Left renal cortex interstitium (tissue), 4 donors: ENCODE measurements at regions not wholly inside any gene's neighbourhood (a gene's known extent, or its start where the extent isn't known, plus 50 kb on each side); places are given as distances from the start of the nearest gene placed in this dataset.
"Not testable (repeated sequence)": the region's sequence is repeated elsewhere in the genome, so short reads cannot be mapped to it uniquely, and the experiment has no call there.

Experiments
- DNase-seq, 4 donors: peaks; one replicate each; pipeline ENCODE4 v3.0.0-alpha.2; 2013; ENCODE audit warnings: low read depth in 4 of 4, low spot score in 2 of 4, missing footprints in 1 of 4

DNA sequence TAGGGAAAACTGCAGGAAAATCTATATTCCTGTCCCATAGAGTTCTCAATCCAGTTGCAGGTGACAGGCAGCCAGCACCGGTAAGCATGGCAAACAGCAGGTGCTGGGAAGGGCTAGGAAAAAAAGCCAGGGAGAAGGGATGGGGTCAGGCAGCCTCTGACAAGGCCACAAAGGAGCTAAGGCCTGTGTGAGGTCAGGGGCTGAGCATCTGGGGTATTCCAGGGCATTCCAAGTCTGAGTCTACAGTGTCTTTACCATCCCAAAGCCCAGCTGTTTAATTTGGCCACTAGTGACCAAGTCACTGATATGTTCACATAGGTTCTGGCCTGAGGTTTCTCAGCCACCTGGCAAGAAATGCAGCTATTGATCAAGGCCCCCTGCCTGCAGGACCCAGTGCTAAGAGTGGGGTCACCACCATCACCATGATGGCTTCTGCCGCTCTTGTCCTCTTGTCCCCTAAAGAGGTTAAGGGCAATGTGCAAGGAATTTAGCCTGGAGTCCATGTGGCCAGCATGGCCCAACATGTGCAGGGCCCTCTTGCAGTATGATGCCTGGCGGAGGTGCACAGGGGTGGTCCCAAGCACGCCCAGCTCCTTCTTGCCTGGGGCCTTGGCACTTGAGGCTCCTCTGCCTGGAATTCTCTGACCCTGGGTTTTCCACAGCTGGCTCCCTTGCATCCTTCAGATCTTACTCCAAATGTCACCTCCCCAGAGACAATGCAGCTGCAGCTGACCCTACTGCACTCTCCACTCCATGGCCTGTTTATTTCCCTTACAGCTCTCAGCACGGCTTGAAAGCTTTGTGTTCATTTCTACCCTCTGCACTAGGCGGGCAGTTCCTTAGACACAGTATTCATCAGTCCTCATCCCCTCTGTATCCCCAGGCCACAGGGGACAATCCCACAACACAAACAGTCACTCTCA, 213.1 kb downstream of the MSX2 start:
- no peak for DNase-seq

DNA sequence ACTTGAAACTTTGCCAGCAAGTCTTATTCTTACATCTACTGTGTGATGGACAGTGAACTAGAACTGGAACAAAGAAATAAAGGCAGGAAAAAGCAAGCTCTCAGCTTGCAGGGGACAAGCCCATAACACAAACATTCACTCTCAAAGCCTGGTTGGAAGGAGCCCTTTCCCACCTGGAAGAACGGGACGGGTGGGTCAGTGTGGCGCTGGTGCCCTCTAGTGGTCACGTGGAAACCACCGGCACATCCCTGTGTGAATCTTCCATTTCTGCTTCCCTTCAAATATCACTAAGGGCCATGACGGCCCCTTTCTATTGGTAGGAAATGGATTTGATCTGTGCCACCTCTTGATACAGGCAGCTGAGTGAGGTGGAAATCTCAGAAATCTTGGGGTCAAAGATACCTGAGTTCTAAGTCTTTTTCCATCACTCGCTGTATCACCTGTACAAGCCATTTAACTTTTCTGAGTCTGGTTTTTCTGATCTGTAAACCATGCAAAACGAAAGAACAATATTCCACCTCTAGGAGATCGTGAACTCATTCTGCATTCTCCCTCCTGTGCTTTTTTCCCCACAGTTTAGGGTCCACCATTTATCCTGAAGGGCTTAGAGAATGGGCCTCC, 211.6 kb downstream of the MSX2 start:
- DNase-seq = peak in 3 of 4 donors; percentile 19 to 45 (median 34)

DNA sequence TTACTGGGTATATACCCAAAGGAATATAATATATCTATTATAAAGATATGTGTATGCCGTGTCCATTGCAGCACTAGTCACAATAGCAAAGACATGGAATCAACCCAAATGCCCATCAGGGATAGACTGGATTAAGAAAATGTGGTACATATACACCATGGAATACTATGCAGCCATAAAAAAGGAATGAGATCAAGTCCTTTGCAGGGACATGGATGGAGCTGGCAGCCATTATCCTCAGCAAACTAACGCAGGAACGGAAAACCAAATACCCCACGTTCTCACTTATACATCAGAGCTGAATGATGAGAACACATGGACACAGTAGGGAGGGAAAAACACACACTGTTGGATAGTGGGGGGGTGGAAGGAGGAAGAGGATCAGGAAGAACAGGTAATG, 206.7 kb downstream of the MSX2 start:
- DNase-seq = not testable (repeated sequence)

DNA sequence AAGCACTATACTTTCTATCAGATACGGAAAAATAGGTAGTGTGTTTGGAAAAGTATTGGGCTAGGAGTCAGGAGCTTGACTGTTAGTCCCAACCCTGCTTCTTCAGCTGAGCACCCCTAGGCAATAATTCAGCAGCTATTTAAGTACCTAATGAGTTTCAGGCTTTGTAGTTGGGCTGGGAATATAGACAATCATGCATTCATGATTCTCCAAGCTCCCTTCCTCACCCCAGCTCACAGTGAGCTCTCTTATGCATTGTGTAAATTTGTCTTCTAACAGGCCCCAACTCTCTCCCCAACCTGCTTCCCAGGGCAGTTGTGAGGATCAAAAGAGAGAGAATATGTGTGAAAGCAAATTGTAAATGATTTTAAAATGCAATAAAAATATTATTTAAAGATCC, 201.2 kb downstream of the MSX2 start:
- no peak for DNase-seq

DNA sequence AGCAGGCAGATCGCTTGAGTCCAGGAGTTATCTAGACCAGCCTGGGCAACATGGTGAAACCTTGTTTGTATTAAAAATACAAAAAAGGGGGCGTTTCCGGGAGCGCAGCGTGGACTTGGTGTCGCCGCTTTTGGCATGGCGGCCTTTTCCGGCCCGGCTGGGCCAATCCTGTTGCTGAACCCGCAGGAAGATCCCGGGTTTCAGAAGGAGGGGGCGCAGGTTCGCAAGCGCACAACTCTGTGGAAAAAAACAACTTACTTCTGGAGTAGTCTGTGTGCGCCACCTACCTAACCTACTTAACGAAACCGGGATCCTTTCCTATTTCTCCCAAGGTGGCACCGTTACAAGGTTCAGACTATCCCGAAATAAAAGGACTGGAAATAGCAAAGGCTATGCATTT, 198.6 kb downstream of the MSX2 start:
- DNase-seq = no peak

DNA sequence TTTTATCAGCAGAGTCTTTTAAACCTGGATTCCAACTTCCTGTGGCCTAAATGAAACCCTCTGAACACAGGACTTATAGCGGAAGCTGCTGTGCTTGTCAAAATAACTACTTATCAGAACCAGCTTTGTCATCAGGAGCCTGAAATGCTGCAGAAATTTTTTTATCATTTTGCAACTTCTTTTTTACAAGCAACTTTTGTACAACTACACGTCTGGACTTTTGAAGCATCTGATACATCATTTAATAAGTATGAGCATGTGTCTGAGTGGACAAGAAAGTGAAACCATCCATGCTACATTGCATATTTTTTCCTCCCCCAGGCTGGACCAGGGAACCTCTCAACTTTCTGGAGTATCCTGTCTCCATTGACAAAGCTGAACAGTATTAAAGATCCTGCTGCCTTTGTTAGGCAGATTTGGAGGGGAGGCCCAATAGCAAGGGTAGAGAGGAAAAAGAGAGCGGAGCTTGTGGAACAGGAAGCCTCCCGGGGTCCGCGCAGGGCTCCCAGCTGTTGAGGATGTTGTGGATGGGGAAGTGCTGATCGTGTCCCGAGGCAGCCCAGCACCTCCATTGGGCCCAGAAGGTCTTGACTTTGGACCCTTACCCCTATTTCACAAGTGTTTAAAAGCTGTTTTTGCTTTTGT, 196.6 kb downstream of the MSX2 start:
- no peak for DNase-seq

DNA sequence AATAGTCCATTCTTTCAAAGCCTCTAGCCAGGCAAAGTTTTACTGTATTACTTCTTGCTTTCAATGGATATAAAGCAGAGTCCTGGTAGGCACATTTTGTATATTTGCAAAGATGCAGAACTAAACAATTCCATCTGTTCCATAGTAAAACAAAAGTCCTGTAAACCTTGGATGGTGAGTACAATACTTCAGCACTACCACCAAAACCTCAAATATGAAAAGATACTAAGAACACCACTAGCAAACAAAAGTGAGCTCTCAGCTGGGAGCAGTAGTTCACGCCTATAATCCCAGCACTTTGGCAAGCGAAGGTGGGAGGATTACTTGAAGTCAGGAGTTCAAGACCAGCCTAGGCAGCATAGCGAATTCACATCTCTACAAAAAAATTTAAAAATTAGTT, 195.0 kb downstream of the MSX2 start:
- no peak for DNase-seq

DNA sequence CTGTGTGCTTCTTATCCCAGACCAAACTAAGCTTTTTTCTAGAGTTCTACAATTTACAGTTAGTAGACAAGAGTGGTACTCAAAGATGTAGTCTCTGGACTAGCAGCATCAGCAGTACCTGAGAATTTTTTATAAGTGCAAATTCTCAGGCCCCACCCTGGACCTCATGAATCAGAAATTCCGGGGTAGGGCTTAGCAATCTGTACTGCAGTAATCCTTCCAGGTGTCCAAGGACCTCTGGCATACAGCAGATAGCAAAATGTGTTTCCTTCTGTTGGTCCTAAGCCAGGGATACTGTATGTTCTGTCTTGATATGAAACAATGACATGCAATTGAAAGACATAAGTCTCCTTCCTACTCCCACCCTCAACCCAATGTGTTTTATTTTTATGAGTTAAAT, 194.3 kb downstream of the MSX2 start:
- DNase-seq = no peak

DNA sequence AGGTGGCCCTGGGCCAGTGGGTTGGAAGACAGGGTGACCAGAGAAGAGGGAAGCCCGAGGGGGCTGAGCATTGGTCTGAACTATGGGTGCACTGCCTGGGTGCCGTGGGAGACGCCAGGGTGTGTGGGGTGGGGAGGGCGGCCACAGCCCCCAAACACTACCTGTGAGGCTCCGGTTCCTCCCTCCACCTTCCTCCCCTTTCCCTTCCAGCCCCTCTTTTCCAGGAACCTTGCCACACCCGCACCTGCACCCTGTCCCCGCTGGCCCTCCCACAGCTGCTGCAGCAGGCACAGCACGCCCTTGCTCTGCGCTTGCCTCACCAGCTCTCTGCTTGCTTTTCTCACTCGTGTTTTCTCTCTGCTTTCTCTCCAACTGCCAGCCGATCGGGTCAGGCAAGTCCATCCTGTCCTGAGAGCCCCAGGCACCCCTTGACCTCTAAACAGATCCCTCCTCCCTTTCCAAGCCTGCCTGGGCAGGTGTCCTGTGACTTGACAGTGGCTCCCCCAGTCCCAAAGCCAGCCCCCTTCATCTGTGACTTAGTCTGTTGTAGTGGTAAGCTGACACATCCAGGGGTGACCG, 193.7 kb downstream of the MSX2 start:
- DNase-seq = no peak

DNA sequence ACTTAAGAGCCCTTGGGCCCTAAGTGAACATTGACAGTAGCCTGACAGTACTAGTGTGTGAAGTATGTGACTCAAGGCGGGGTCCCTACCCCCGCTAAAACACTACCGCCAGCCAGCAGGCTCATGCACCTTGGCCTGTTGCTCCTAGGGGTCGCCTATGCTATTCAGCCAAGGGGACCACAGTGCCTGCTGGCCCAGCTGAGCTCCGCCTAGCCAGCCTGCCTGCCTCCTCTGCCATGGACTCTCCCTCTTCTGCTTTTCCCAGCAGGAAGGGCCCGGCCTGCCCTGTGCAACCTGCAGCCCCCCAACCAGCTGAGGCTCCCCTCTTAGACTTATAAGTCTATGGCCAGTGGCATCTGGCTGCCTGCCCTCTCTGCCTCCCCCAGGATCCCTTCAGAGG, 193.1 kb downstream of the MSX2 start:
- DNase-seq = not testable (repeated sequence)

DNA sequence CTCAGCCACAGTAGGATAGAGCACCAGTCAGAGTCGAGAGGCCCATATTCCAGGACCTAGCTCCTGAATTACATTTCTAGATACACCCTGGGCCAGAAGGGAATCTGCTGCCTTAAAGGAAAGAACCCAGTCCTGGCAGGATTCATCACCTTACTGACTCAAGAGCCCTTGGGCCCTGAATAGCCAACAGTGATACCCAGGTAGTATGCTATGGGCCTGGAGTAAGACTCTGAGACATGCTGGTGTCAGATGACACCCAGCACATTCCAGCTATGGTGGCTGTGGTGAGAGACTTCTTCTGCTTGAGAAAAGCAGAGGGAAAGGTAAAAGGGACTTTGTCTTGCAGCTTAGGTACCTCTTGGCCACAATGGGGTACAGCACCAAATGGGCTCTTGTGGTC, 192.5 kb downstream of the MSX2 start:
- not testable (repeated sequence) for DNase-seq

DNA sequence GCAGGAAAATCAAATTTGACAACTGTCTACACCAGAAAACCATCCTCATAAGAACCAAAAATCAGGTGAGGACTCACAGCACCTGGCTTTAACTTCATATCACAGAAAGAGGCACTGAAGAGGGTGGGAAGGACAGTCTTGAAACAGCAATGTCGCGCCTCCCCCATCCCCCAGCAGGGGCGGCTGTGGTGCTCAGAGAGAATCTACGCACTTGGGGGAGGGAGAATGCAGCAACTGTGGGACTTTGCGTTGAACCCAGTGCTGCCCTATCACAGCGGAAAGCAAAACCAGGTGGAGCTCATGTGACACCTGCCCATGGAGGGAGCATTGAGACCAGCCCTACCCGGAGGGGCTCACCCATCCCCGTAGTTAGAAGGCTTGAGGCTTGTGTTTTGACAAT, 191.8 kb downstream of the MSX2 start:
- DNase-seq = no peak

DNA sequence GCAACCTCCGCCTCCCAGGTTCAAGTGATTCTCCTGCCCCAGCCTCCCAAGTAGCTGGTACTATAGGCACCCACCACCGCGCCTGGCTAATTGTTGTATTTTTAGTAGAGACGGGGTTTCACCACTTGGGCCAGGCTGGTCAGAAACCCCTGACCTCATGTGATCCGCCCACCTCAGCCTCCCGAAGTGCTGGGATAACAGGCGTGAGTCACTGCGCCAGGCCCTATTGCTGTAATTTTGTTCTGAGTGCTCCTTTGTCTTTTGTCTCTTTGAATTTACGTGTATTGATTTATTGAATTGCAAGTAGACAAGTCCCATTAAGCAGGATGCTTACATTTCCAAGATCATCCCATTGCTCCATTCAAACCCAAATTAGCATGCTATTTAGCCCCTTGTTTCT, 186.7 kb downstream of the MSX2 start:
- DNase-seq = no peak

DNA sequence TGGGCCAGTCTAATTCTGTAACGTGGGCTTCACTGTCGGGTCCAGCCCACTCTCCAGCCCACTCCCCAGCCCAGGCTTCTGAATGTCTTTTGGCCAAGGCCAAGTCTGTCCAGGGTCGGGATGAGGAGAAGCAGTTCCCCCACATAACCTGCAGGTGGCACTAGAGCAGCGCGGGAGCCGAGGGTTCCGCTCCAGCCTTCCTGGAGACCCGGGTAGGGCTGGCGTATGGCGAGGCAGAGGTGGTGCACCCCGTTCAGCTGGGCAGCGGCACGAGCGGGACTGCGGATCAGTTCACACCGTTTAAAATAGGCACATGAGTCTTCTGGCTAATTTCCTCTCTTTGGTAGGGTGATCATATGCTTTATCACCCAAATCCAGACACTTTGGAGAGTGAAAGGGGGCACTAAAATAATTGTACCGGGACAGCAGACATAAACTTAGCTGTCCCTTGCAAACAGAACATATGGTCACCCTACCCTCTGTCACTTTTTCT, 185.9 kb downstream of the MSX2 start:
- DNase-seq = peak; percentile 17 to 40 (median 25)

DNA sequence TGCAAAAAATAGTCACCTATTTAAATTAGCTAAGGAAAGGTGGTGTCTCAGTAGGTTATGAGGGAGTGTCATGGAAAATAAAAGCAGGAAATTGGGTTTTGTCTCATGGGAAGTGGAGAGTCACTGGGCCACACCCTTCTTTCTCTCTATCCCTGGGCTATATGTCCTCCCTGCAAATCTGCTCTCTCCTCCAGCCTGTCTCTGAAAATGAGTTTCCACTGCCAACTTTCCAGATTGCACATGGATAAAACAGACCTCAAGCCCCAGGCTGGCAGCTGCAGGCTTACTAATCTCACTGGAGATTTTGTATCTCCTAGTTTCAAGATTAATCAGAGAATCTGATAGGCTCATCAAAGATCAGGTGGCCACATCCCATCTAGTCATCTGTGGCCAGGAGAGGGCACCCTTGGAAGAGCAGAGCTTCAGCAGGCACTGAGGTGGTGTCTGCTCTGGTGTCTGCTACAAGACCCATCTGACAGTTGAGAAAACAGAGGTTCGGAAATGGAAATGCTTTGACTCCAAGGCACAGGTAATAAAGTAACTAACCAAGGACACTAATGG, 178.9 kb downstream of the MSX2 start:
- no peak for DNase-seq

DNA sequence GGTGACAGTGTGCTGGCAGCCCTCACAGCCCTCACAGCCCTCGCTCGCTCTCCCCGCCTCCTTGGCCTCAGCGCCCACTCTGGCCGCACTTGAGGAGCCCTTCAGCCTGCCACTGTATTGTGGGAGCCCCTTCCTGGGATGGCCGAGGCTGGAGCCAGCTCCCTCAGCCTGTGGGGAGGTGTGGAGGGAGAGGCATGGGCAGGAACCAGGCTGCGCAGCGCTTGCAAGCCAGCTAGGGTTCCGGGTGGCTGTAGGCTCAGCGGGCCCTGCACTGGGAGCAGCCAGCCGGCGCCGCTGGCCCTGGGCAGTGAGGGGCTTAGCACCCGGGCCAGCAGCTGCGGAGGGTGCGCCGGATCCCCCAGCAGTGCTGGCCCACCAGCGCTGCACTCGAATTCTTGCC, 177.0 kb downstream of the MSX2 start:
- no peak for DNase-seq

DNA sequence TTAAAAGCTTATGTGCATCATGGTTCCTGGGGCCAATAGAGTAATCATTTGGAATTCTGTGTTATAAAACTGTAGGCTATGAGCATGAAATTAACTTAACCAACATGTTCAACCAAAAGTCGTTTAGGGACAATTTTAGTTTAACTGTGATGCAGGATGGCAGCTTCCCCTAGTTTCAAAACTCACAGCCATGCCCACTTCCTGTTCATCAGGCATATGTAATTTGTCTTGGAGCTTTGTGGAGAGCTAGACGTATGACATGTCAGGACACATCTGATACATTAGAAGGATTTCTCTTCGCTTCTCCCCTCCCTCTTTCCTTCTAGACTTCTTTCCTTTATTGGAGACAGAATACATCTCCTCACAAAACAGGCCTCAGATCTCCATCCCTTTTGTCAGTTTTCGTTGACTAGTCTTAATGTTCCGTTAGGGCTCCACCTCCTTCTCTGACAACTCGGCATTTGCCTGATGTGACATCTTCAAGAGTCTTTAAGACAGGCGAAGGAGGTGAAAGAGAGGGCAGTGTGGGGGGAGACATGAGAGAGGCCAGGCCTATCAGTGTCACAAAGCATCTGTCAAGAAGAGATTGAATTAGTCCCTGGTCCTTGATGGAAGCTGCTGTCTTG, 176.0 kb downstream of the MSX2 start:
- DNase-seq = no peak

DNA sequence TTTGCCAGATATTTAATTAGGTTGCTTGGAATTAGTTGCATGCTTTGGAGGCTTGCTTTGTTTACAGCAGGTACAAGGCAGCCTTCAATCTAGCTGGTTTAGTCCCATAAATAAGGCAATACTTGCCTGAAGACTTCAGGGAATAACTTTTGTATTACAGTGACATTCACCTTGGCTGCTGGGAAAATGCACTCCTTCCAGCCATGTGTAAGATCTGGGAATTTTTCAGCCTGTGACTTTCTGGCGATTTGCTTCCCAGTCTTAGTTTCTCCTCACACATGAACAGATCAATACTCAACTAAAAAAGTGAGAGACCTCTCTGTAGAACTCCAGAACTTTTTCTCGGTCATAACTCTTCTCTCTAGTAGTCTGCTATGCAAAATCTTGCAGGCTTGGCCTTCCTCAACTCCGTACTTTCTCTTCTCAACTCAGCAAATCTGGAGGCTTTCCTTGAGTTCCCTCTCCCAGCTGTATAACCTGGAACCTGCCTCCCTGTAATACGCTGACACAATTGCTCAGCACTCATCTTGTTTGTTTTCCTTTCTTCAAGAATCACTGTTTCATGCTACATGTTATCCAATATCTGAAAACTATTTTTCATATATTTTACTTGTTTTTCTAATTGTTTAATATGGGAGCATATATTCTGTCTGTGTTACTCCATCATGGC, 173.0 kb downstream of the MSX2 start:
- DNase-seq = no peak

DNA sequence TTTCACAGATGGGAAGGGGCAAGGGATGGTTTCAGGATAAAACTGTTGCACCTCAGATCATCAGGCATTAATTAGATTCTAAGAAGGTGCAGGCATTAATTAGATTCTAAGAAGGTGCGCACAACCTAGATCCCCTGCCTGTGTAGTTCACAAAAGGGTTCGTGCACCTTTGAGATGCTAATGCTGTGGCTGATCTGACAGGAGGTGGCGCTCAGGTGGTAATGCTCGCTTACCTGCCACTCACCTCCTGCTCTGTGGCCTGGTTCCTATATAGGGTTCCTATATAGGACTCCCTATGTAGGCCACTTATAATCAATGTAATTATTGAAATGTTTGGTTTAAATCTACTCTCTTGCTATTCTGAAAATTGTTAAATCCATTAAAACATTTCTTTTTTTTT, 171.0 kb downstream of the MSX2 start:
- no peak for DNase-seq

DNA sequence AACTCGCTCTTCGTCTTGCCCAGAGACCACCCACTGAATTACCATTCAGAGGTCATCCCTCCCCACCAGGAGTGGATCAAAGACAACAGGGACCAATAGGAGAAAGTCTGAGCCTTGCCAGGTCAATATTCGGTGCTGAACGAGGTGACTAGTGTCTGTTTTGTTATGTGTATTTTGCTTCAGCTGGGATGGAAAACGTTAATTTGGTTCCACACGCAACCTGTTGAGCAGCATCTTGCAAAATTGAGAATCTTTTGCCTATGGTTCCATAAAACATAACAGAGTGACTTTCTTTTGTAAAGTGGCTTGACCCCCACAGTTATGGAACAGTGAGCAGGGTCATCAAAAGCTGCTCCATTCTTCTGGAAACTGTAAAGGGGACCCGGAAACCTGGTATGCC, 168.4 kb downstream of the MSX2 start:
- DNase-seq = no peak
